Lower lobe of right lung (tissue), 2 donors: ENCODE measurements at regions not wholly inside any gene's neighbourhood (a gene's known extent, or its start where the extent isn't known, plus 50 kb on each side); places are given as distances from the start of the nearest gene placed in this dataset.

Experiments
- ATAC-seq, 2 donors: fragments of 200-7000 bp; cut with Tn5 transposase; one replicate each; pipeline ENCODE4 v1.9.1; 2020 to 2022; ENCODE audit warnings: mild to moderate bottlenecking in 2 of 2, moderate library complexity in 2 of 2
- DNase-seq: peaks from one replicate; pipeline ENCODE4 v3.0.0-alpha.2; 2020
- H3K27ac ChIP-seq: fragments of 200-600 bp; one replicate; pipeline ENCODE4 v1.8.0; 2022
- H3K27me3 ChIP-seq: fragments of 200-600 bp; one replicate; pipeline ENCODE4 v1.8.0; 2022; ENCODE audit warnings: low read depth
- H3K36me3 ChIP-seq: fragments of 200-600 bp; one replicate; pipeline ENCODE4 v1.8.0; 2022; ENCODE audit warnings: mild to moderate bottlenecking
- H3K4me1 ChIP-seq: fragments of 200-600 bp; one replicate; pipeline ENCODE4 v1.8.0; 2022
- H3K4me3 ChIP-seq: fragments of 200-600 bp; one replicate; pipeline ENCODE4 v1.8.0; 2022; ENCODE audit warnings: mild to moderate bottlenecking
- H3K9me3 ChIP-seq: fragments of 200-600 bp; one replicate; pipeline ENCODE4 v1.8.0; 2022
- intact Hi-C: fragments of 100-400 bp; cut with DNase I; formaldehyde crosslinking; loops from one replicate; pipeline ENCODE4 v1.11.0; 2022
- TF ChIP-seq, protein P1 (sequence below): fragments of 200-600 bp; IDR thresholded peaks from one replicate; pipeline ENCODE4 v1.8.0; 2022; ENCODE audit warnings: antibody characterized with exemption, mild to moderate bottlenecking
- donor health status: DM: no; HTN: yes; CAD: no; lungs with severe emphysema.

DNA sequence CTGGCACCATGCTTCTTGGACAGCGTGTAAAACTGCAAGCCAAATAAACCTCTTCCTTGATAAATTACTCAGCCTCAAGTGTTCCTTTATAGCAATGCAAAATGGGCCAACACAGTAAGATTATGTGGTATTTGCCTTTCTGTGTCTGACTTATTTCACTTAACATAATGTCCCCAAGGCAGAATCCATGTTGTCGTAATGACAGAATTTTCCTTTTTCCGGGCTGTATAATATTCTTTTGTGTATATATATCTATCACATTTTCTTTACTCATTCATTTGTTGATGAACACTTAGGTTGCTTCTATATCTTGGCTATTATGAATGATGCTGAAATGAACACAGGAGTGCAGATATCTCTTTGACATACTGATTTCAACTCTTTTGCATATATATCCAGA lies 209.1 kb upstream of the PTER start:
- TF ChIP-seq, protein P1, sequence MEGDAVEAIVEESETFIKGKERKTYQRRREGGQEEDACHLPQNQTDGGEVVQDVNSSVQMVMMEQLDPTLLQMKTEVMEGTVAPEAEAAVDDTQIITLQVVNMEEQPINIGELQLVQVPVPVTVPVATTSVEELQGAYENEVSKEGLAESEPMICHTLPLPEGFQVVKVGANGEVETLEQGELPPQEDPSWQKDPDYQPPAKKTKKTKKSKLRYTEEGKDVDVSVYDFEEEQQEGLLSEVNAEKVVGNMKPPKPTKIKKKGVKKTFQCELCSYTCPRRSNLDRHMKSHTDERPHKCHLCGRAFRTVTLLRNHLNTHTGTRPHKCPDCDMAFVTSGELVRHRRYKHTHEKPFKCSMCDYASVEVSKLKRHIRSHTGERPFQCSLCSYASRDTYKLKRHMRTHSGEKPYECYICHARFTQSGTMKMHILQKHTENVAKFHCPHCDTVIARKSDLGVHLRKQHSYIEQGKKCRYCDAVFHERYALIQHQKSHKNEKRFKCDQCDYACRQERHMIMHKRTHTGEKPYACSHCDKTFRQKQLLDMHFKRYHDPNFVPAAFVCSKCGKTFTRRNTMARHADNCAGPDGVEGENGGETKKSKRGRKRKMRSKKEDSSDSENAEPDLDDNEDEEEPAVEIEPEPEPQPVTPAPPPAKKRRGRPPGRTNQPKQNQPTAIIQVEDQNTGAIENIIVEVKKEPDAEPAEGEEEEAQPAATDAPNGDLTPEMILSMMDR = no peak
- DNase-seq = no peak
- no peak overlapping the region for H3K4me3 ChIP-seq
- no peak overlapping the region for H3K27ac ChIP-seq
- ATAC-seq = no peak
- H3K9me3 ChIP-seq = peaks cover 12% of the 10 kb centered on the region
- intact Hi-C loops = no loop called here
- no peaks in the 10 kb centered on the region for H3K27me3 ChIP-seq
- no peaks in the 10 kb centered on the region for H3K4me1 ChIP-seq
- H3K36me3 ChIP-seq = no peaks in the 10 kb centered on the region

DNA sequence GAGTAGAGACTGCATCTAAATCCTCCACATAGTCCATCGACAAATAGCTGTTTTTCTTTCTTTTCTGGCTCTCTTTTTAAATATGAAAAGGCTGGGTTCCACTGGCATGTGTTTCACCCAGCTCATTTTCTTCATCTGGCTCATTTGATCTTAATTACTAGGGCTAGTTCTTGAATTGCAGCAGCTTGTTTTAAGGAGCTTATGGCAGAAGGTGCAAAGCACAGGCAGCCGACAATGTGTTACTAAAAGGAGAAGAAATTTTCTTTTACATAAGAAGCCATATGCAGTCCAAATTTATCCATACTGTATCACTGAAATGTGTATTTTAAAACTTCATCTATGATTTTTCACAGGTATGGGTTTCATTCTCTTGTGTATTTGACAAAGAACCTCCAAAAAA lies 205.6 kb upstream of the PTER start:
- Histone ChIP-seq H3K4me3 (no peak overlapping the region), H3K36me3 (no peaks in the 10 kb centered on the region), H3K27ac (no peak overlapping the region), H3K27me3 (no peaks in the 10 kb centered on the region), H3K4me1 (no peaks in the 10 kb centered on the region), H3K9me3 (no peaks in the 10 kb centered on the region)
- intact Hi-C loops = no loop called here
- DNase-seq (no peak), ATAC-seq (no peak)
- TF ChIP-seq, protein P1 = no peak

DNA sequence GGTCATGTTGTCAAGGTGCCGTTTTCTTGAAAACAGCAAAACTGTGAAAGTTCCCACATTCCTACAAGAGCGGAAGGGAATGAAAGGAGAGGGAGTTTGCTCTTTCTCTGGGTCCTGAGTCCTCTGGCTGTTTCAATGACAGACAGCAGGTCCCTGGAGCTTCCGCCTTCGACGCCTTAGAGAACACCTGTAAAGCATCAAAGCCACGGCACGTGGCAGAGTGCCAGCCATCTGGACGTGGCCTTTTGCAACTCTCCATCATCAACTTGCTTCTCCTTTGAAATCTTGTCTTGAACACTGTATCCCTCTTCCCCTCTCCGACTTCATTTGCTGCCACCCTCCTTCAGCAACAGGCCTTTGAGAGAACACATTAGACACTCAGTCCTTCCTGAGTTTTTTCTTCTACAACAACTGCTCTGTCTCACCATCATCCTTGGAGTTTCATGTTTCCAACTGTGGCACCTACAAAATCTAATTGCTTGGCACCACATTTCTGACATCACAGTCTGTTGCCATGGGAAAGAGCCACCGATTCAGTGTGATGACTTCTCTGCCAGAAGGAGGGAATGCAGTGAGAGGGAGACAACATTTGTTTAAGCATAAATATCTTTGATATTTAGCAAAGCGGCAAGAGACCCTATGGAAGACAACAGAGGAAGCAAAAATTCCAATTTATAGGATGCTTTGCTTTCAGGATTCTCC lies 204.9 kb upstream of the PTER start:
- Histone ChIP-seq H3K36me3 (no peaks in the 10 kb centered on the region), H3K9me3 (no peaks in the 10 kb centered on the region), H3K27me3 (no peaks in the 10 kb centered on the region), H3K4me3 (no peak overlapping the region), H3K4me1 (no peaks in the 10 kb centered on the region), H3K27ac (no peak overlapping the region)
- ATAC-seq (no peak), DNase-seq (no peak)
- intact Hi-C loops = no loop called here
- TF ChIP-seq, protein P1 = no peak

DNA sequence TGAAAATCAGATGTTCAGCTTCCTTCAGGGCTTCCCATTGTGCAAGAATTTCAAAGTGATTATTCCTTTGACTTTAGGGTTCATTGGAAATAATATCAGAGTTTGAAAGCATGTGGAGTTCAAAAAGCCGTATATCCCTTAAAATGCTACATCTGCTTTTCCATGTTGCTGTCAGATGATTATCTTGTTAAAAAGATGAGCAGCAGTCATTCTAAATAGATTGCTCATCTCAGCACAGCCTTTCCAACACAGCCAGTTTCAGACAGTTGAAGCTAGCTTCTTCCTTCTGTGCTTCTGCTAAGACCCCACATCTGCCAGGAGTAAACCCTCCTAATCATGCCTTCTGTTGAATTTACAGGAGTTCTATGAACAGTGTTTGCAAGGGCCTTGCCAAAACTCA lies 204.4 kb upstream of the PTER start:
- H3K27me3 ChIP-seq = no peaks in the 10 kb centered on the region
- H3K27ac ChIP-seq = no peak overlapping the region
- H3K4me1 ChIP-seq = no peaks in the 10 kb centered on the region
- H3K9me3 ChIP-seq = no peaks in the 10 kb centered on the region
- ATAC-seq = no peak
- no peaks in the 10 kb centered on the region for H3K36me3 ChIP-seq
- DNase-seq = no peak
- H3K4me3 ChIP-seq = no peak overlapping the region
- intact Hi-C loops = no loop called here
- TF ChIP-seq, protein P1 = no peak

DNA sequence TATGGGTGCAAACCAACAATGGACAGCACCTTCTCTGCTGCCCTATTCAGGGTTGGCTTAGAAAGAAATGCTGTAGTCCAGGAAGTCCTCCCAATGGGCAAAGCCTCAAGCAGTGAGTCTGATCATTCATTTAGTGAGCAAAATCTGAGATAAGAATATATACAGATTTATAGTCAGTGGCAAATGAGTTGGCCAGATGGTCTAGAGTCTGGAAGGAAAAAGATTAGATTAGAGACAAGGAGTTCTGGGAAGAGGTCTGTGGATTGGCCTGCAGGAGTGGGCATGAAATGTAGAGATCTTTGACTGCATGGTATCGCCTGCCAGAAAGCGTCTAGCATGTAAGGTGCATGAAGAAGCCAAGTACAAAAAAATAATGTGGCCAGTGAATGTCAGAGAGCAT lies 201.9 kb upstream of the PTER start:
- Histone ChIP-seq H3K4me1 (no peaks in the 10 kb centered on the region), H3K9me3 (no peaks in the 10 kb centered on the region), H3K36me3 (no peaks in the 10 kb centered on the region), H3K27ac (no peak overlapping the region), H3K4me3 (no peak overlapping the region), H3K27me3 (no peaks in the 10 kb centered on the region)
- TF ChIP-seq, protein P1 = no peak
- DNase-seq (no peak), ATAC-seq (no peak)
- intact Hi-C loops = no loop called here

DNA sequence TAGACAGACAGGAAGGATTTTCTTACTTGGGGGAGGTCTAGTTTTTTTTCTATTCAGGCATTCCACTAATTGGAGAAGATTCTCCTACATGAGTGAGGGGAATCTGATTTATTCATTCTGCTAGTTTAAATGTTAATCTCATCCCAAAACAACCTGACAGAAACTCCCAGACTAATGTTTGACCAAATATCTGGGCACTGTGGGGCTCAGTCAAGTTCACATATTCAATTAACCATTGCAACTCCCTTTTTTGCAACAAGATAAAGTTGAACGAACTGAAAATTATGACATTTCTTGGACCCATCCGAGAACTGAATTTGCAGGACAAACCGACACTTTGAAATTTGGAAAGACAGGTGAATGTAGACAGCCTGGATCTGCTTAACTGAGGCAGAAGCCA lies 194.4 kb upstream of the PTER start:
- Histone ChIP-seq H3K4me3 (no peak overlapping the region), H3K27me3 (no peaks in the 10 kb centered on the region), H3K4me1 (no peaks in the 10 kb centered on the region), H3K36me3 (no peaks in the 10 kb centered on the region), H3K27ac (no peak overlapping the region), H3K9me3 (no peaks in the 10 kb centered on the region)
- ATAC-seq = no peak
- TF ChIP-seq, protein P1 = no peak
- DNase-seq = no peak
- intact Hi-C loops = no loop called here
